ENCODE measurements at regions not wholly inside any gene's neighbourhood (a gene's known extent, or its start where the extent isn't known, plus 50 kb on each side); places are given as distances from the start of the nearest gene placed in this dataset.

DNA sequence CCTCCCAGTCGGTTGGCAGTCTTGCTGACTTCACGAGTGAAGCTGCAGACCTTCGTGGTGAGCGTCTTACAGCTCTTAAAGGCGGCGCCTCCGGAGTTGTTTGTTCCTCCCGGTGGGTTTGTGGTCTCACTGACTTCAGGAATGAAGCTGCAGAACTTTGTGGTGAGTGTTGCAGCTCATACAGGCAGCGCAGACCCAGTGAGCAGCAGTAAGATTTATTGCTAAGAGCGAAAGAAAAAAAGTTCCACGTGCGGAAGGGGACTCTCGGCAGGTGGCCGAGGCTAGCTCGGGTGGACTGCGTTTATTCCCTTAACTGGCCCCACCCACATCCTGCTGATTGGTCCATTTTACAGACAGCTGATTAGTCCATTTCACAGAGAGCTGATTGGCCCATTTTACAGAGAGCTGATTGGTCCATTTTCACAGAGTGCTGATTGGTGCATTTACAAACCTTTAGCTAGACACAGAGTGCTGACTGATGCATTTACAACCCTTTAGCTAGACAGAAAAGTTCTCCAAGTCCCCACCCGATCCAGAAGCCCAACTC is 240.3 kb downstream of the LRATD1 start:
- DNase-seq (ENCODE audit: low read depth): no peak
- H3K4me3 ChIP-seq (ENCODE audit: low read depth, low read length): no peak overlapping the region
- TF ChIP-seq, protein P1, sequence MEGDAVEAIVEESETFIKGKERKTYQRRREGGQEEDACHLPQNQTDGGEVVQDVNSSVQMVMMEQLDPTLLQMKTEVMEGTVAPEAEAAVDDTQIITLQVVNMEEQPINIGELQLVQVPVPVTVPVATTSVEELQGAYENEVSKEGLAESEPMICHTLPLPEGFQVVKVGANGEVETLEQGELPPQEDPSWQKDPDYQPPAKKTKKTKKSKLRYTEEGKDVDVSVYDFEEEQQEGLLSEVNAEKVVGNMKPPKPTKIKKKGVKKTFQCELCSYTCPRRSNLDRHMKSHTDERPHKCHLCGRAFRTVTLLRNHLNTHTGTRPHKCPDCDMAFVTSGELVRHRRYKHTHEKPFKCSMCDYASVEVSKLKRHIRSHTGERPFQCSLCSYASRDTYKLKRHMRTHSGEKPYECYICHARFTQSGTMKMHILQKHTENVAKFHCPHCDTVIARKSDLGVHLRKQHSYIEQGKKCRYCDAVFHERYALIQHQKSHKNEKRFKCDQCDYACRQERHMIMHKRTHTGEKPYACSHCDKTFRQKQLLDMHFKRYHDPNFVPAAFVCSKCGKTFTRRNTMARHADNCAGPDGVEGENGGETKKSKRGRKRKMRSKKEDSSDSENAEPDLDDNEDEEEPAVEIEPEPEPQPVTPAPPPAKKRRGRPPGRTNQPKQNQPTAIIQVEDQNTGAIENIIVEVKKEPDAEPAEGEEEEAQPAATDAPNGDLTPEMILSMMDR (IDR thresholded peaks at IDR 0.05; ENCODE audit: control insufficient read depth, extremely low read depth, insufficient read depth): no peak

DNA sequence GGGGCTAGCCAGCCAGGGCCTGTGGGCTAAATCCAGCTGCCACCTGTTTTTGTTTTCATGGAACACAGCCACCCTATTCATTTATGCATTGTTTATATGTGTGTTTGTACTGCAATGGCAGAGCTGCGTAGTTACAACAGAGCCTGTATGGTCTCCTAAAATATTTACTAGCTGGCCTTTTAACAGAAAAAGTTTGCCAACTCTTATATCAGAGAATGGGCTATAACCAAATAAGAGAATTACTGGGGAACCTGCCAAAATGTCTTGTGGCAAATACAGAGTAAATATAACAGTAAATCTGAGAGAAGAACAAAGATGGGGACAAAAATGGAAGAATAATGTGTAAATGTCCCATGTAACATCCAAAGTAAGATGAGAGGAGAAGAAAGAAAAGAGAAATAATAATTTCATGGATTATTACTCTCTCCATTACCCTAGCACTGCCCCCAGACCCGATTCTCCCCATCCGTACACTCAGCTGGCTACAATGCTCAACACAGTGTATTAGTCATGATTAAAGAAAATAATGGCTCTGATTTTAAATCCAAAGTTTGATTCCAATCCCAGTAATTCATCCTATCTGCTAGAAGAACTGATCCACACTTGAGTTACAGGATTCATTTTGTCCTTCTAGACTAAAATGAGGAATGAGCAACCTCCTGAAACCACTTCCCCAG is 249.3 kb downstream of the LRATD1 start:
- peak; percentile 74 for DNase-seq (ENCODE audit: low read depth)
- TF ChIP-seq, protein P1 (IDR thresholded peaks at IDR 0.05; ENCODE audit: control insufficient read depth, extremely low read depth, insufficient read depth): no peak
- no peak overlapping the region for H3K4me3 ChIP-seq (ENCODE audit: low read depth, low read length)

DNA sequence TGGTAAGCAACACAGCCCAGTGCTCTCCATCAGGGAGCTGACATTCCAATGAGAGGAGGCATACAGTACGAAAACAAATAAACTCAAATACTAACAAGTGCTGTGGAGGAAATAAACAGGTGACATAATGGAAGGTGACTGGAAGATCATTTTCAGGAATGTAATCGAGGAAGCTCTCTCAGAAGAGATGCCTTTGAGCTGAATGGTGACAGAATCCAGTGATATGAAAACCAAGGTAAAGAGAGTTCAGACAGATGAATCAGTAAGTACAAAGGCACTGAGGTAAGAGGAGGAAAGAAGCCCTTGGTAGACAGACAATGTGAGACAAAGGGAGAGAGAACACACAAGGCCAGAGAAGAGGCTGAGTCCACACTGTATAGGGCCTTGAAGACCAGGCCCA is 252.1 kb downstream of the LRATD1 start:
- DNase-seq (ENCODE audit: low read depth): no peak
- TF ChIP-seq, protein P1 (IDR thresholded peaks at IDR 0.05; ENCODE audit: control insufficient read depth, extremely low read depth, insufficient read depth): no peak

GRCh38 chr2:14891546-14891945 is 259.0 kb downstream of the LRATD1 start:
- H3K4me3 ChIP-seq (ENCODE audit: low read depth, low read length): no peak overlapping the region
- no peak for DNase-seq (ENCODE audit: low read depth)
- TF ChIP-seq, protein P1 (IDR thresholded peaks at IDR 0.05; ENCODE audit: control insufficient read depth, extremely low read depth, insufficient read depth): no peak

More for the DNA sequence above, 252.1 kb downstream of the LRATD1 start:
- no peak overlapping the region for H3K4me3 ChIP-seq (ENCODE audit: low read depth, low read length)

DNA sequence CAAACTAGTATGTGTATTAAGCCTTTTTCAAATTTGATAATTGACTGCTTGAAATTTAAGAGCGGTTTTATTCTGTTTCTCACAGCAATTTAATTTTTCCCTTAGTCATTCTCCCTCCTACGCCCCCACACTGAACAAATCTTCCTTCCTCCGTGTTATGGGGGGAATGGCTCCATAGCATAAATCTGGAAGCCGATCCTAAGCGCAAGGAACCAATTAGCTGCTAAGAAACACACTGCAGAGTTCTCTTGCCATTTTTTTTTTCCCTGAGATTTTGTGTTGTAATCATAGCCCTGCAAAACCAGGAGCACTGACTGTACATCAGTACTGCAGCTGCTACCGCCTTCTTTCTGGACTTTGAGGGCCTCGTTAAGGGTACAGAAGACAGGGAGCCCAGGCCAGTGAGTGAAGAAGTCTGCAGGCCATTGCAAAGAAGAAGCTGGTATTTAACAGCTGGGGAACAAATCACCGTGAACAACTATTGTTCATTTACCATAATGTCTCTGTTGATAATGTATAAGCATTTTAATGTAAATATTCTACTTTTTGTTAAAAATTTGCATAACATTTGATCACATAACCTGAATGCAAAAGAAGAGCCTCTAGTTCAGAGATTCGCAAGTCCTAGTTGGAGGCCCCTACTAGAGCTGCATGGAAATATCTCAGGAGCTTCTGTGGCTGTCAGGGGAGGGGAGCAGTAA is 264.0 kb downstream of the LRATD1 start:
- H3K4me3 ChIP-seq (ENCODE audit: low read depth, low read length): no peak overlapping the region
- DNase-seq (ENCODE audit: low read depth): no peak
- TF ChIP-seq, protein P1 (IDR thresholded peaks at IDR 0.05; ENCODE audit: control insufficient read depth, extremely low read depth, insufficient read depth): no peak

- TF ChIP-seq, protein P1 (IDR thresholded peaks at IDR 0.05; ENCODE audit: control insufficient read depth, extremely low read depth, insufficient read depth): no peak
- no peak for DNase-seq (ENCODE audit: low read depth)
- H3K4me3 ChIP-seq (ENCODE audit: low read depth, low read length): no peak overlapping the region
Observed at GRCh38 chr2:14899621-14900414, 267.3 kb downstream of the LRATD1 start.
